GM23338 (cell line): ENCODE measurements at regions not wholly inside any gene's neighbourhood (a gene's known extent, or its start where the extent isn't known, plus 50 kb on each side); places are given as distances from the start of the nearest gene placed in this dataset.

Source experiments
- ATAC-seq: fragments of 200-7000 bp; cut with Tn5 transposase; 3 replicates; pipeline ENCODE4 v1.9.1; 2020
- DNase-seq: peaks from one replicate; pipeline ENCODE4 v3.0.0-alpha.2; 2015; ENCODE audit warnings: low spot score
- H2AFZ ChIP-seq: fragments of 200-600 bp; sonication (generic); 2 replicates; pipeline ENCODE4 v1.8.0; 2016; ENCODE audit warnings: antibody characterized with exemption, mild to moderate bottlenecking, moderate library complexity
- H3F3A ChIP-seq: fragments of 200-600 bp; sonication (generic); replicated peaks from 2 replicates; pipeline ENCODE4 v1.8.0; 2017; ENCODE audit warnings: antibody characterized with exemption, mixed run types, low read depth
- H3K27ac ChIP-seq: fragments of 200-600 bp; sonication (generic); 2 replicates; pipeline ENCODE4 v1.6.1; 2016; ENCODE audit warnings: low read depth
- H3K27me3 ChIP-seq: fragments of 200-600 bp; sonication (generic); 2 replicates; pipeline ENCODE4 v1.8.0; 2016; ENCODE audit warnings: mild to moderate bottlenecking, mixed run types, moderate library complexity; ENCODE audit not compliant: insufficient read depth
- H3K36me3 ChIP-seq: fragments of 200-600 bp; sonication (generic); 2 replicates; pipeline ENCODE4 v1.8.0; 2016; ENCODE audit warnings: mild to moderate bottlenecking; ENCODE audit not compliant: insufficient read depth
- H3K4me1 ChIP-seq: fragments of 200-600 bp; sonication (generic); 2 replicates; pipeline ENCODE4 v1.8.0; 2016; ENCODE audit warnings: mild to moderate bottlenecking, moderate library complexity; ENCODE audit not compliant: insufficient read depth
- H3K4me2 ChIP-seq: fragments of 200-600 bp; sonication (generic); 2 replicates; pipeline ENCODE4 v1.7.1; 2017; ENCODE audit warnings: mixed run types
- H3K4me3 ChIP-seq: fragments of 200-600 bp; sonication (generic); 2 replicates; pipeline ENCODE4 v1.6.1; 2016; ENCODE audit warnings: mixed run types
- H3K79me2 ChIP-seq: fragments of 200-600 bp; sonication (generic); replicated peaks from 2 replicates; pipeline ENCODE4 v1.8.0; 2017; ENCODE audit warnings: mild to moderate bottlenecking; ENCODE audit not compliant: insufficient read depth
- H3K9me2 ChIP-seq: fragments of 200-600 bp; sonication (generic); 2 replicates; pipeline ENCODE4 v1.8.0; 2017; ENCODE audit not compliant: insufficient read depth
- H4K20me1 ChIP-seq: fragments of 200-600 bp; sonication (generic); replicated peaks from 2 replicates; pipeline ENCODE4 v1.8.0; 2017; ENCODE audit warnings: mild to moderate bottlenecking; ENCODE audit not compliant: insufficient read depth
- H3K27ac Mint-ChIP-seq: 2 replicates; pipeline ENCODE4 v1.8.0; 2020; ENCODE audit warnings: inconsistent platforms, mild to moderate bottlenecking, moderate library complexity, mixed read lengths
- H3K27me3 Mint-ChIP-seq: 3 replicates; pipeline ENCODE4 v1.8.0; 2022; ENCODE audit warnings: low read depth, mild to moderate bottlenecking, moderate library complexity, mixed read lengths, inconsistent platforms; ENCODE audit not compliant: insufficient read depth, poor library complexity
- H3K36me3 Mint-ChIP-seq: 3 replicates; pipeline ENCODE4 v1.8.0; 2021; ENCODE audit warnings: low read depth, mild to moderate bottlenecking, inconsistent platforms, moderate library complexity, mixed read lengths
- H3K4me1 Mint-ChIP-seq: 3 replicates; pipeline ENCODE4 v1.8.0; 2020; ENCODE audit warnings: mild to moderate bottlenecking, inconsistent platforms, mixed read lengths
- H3K4me3 Mint-ChIP-seq: 3 replicates; pipeline ENCODE4 v1.8.0; 2021; ENCODE audit warnings: moderate library complexity, mild to moderate bottlenecking, inconsistent platforms, mixed read lengths
- H3K9me3 Mint-ChIP-seq: 3 replicates; pipeline ENCODE4 v1.8.0; 2020; ENCODE audit warnings: moderate library complexity, mild to moderate bottlenecking, inconsistent platforms, mixed read lengths
- CREB1 ChIP-seq: fragments of 250-450 bp; sonication (Bioruptor Pico); IDR thresholded peaks from 2 replicates; pipeline ENCODE4 v1.5.0; 2020; ENCODE audit warnings: low read depth, mild to moderate bottlenecking, moderate library complexity
- EZH2 ChIP-seq: fragments of 200-600 bp; sonication (generic); IDR thresholded peaks from one replicate; pipeline ENCODE4 v1.8.0; 2017; ENCODE audit warnings: antibody characterized with exemption, mild to moderate bottlenecking, low read depth; ENCODE audit not compliant: unreplicated experiment
- EZH2phosphoT487 ChIP-seq: fragments of 200-600 bp; sonication (generic); IDR thresholded peaks from one replicate; pipeline ENCODE4 v1.8.1; 2018; ENCODE audit warnings: antibody characterized with exemption; ENCODE audit not compliant: unreplicated experiment
- JUNB ChIP-seq: IDR thresholded peaks from one replicate; pipeline ENCODE4 v1.6.1; 2016; ENCODE audit warnings: antibody characterized with exemption; ENCODE audit not compliant: unreplicated experiment
- NANOG ChIP-seq: IDR thresholded peaks from 2 replicates; pipeline ENCODE4 v1.6.1; 2016; ENCODE audit warnings: antibody characterized with exemption, borderline replicate concordance
- POLR2AphosphoS5 ChIP-seq: IDR thresholded peaks from 2 replicates; pipeline ENCODE4 v1.6.1; 2016; ENCODE audit warnings: antibody characterized with exemption, low read depth
- STAT1 ChIP-seq: IDR thresholded peaks from one replicate; pipeline ENCODE4 v1.6.1; 2016; ENCODE audit warnings: antibody characterized with exemption; ENCODE audit not compliant: unreplicated experiment
- ZNF114 ChIP-seq: fragments of 250-450 bp; sonication (Bioruptor Pico); IDR thresholded peaks from 2 replicates; pipeline ENCODE4 v1.5.0; 2020; ENCODE audit warnings: mild to moderate bottlenecking, moderate library complexity
- ZNF331 ChIP-seq: fragments of 250-450 bp; sonication (Bioruptor Pico); IDR thresholded peaks from 2 replicates; pipeline ENCODE4 v1.5.0; 2020; ENCODE audit warnings: low read depth, mild to moderate bottlenecking, moderate library complexity
- TF ChIP-seq, protein P1 (sequence below): IDR thresholded peaks from one replicate; pipeline ENCODE4 v1.6.1; 2018; ENCODE audit warnings: antibody characterized with exemption; ENCODE audit not compliant: unreplicated experiment
- TF ChIP-seq, protein P2 (sequence below): fragments of 250-450 bp; sonication (Bioruptor Pico); IDR thresholded peaks from 2 replicates; pipeline ENCODE4 v1.5.0; 2020; ENCODE audit warnings: mild to moderate bottlenecking, moderate library complexity
- TF ChIP-seq, protein P3 (sequence below): IDR thresholded peaks from 2 replicates; pipeline ENCODE4 v1.6.1; 2016; ENCODE audit warnings: antibody characterized with exemption
- TF ChIP-seq, protein P4 (sequence below), 2 experiments: fragments of 200-600 bp in 1 of 2; sonication (generic) in 1 of 2; conservative IDR thresholded peaks; 2 replicates each; pipeline versions ENCODE4 v1.5.1 to v1.6.1; 2016 to 2017; ENCODE audit warnings: antibody characterized with exemption in 2 of 2, low read depth in 2 of 2, mild to moderate bottlenecking in 2 of 2, moderate library complexity in 1 of 2

DNA sequence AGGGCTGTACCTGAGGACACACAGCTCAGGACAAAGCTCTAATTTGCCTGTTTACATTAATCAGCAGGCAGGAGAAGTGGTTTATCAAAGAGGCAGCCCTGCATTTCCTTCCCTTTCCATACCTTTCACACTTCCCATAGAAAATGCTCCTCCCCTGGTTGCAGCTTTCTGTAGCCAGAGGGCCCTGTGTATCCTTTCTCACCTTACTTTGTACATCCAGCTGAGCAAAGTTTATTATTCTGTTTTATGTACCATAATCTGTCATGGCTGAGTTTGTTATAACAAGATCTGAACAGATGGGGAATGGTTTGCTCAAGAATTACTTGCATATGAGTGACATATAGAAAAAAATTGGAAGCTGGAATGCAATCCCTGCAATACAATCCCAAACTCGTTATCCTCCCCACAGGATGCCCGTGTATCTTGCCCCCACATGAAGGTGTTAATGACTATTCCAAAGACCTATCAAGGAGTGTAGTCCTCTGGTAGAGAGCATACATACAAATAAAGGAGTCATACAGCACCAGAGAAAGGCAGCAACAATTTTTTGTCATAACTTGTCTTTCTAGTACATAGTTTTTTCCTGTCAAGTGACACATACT is 1025.8 kb upstream of the KLHL29 start:
- no peaks in the 10 kb centered on the region for H3K9me2 ChIP-seq
- H3K27ac ChIP-seq, result no peak overlapping the region
- no peaks in the 10 kb centered on the region for H3K27me3 ChIP-seq
- H3K79me2 ChIP-seq, result no peaks in the 10 kb centered on the region
- no peak overlapping the region for H3K27ac Mint-ChIP-seq
- no peak overlapping the region for H3K4me3 ChIP-seq
- TF ChIP-seq, protein P1, sequence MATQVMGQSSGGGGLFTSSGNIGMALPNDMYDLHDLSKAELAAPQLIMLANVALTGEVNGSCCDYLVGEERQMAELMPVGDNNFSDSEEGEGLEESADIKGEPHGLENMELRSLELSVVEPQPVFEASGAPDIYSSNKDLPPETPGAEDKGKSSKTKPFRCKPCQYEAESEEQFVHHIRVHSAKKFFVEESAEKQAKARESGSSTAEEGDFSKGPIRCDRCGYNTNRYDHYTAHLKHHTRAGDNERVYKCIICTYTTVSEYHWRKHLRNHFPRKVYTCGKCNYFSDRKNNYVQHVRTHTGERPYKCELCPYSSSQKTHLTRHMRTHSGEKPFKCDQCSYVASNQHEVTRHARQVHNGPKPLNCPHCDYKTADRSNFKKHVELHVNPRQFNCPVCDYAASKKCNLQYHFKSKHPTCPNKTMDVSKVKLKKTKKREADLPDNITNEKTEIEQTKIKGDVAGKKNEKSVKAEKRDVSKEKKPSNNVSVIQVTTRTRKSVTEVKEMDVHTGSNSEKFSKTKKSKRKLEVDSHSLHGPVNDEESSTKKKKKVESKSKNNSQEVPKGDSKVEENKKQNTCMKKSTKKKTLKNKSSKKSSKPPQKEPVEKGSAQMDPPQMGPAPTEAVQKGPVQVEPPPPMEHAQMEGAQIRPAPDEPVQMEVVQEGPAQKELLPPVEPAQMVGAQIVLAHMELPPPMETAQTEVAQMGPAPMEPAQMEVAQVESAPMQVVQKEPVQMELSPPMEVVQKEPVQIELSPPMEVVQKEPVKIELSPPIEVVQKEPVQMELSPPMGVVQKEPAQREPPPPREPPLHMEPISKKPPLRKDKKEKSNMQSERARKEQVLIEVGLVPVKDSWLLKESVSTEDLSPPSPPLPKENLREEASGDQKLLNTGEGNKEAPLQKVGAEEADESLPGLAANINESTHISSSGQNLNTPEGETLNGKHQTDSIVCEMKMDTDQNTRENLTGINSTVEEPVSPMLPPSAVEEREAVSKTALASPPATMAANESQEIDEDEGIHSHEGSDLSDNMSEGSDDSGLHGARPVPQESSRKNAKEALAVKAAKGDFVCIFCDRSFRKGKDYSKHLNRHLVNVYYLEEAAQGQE, result no peak
- no peak for TF ChIP-seq EZH2
- TF ChIP-seq, protein P2, sequence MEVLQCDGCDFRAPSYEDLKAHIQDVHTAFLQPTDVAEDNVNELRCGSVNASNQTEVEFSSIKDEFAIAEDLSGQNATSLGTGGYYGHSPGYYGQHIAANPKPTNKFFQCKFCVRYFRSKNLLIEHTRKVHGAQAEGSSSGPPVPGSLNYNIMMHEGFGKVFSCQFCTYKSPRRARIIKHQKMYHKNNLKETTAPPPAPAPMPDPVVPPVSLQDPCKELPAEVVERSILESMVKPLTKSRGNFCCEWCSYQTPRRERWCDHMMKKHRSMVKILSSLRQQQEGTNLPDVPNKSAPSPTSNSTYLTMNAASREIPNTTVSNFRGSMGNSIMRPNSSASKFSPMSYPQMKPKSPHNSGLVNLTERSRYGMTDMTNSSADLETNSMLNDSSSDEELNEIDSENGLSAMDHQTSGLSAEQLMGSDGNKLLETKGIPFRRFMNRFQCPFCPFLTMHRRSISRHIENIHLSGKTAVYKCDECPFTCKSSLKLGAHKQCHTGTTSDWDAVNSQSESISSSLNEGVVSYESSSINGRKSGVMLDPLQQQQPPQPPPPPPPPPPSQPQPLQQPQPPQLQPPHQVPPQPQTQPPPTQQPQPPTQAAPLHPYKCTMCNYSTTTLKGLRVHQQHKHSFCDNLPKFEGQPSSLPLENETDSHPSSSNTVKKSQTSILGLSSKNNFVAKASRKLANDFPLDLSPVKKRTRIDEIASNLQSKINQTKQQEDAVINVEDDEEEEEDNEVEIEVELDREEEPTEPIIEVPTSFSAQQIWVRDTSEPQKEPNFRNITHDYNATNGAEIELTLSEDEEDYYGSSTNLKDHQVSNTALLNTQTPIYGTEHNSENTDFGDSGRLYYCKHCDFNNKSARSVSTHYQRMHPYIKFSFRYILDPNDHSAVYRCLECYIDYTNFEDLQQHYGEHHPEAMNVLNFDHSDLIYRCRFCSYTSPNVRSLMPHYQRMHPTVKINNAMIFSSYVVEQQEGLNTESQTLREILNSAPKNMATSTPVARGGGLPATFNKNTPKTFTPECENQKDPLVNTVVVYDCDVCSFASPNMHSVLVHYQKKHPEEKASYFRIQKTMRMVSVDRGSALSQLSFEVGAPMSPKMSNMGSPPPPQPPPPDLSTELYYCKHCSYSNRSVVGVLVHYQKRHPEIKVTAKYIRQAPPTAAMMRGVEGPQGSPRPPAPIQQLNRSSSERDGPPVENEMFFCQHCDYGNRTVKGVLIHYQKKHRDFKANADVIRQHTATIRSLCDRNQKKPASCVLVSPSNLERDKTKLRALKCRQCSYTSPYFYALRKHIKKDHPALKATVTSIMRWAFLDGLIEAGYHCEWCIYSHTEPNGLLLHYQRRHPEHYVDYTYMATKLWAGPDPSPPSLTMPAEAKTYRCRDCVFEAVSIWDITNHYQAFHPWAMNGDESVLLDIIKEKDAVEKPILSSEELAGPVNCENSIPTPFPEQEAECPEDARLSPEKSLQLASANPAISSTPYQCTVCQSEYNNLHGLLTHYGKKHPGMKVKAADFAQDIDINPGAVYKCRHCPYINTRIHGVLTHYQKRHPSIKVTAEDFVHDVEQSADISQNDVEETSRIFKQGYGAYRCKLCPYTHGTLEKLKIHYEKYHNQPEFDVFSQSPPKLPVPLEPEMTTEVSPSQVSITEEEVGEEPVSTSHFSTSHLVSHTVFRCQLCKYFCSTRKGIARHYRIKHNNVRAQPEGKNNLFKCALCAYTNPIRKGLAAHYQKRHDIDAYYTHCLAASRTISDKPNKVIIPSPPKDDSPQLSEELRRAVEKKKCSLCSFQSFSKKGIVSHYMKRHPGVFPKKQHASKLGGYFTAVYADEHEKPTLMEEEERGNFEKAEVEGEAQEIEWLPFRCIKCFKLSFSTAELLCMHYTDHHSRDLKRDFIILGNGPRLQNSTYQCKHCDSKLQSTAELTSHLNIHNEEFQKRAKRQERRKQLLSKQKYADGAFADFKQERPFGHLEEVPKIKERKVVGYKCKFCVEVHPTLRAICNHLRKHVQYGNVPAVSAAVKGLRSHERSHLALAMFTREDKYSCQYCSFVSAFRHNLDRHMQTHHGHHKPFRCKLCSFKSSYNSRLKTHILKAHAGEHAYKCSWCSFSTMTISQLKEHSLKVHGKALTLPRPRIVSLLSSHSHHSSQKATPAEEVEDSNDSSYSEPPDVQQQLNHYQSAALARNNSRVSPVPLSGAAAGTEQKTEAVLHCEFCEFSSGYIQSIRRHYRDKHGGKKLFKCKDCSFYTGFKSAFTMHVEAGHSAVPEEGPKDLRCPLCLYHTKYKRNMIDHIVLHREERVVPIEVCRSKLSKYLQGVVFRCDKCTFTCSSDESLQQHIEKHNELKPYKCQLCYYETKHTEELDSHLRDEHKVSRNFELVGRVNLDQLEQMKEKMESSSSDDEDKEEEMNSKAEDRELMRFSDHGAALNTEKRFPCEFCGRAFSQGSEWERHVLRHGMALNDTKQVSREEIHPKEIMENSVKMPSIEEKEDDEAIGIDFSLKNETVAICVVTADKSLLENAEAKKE (CRISPR knock-in tag), result no peak
- TF ChIP-seq JUNB, result no peak
- TF ChIP-seq NANOG, result no peak
- TF ChIP-seq, protein P3, sequence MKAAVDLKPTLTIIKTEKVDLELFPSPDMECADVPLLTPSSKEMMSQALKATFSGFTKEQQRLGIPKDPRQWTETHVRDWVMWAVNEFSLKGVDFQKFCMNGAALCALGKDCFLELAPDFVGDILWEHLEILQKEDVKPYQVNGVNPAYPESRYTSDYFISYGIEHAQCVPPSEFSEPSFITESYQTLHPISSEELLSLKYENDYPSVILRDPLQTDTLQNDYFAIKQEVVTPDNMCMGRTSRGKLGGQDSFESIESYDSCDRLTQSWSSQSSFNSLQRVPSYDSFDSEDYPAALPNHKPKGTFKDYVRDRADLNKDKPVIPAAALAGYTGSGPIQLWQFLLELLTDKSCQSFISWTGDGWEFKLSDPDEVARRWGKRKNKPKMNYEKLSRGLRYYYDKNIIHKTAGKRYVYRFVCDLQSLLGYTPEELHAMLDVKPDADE, result no peak
- TF ChIP-seq ZNF331 (CRISPR knock-in tag), result no peak
- no peak for TF ChIP-seq ZNF114 (CRISPR knock-in tag)
- TF ChIP-seq STAT1, result no peak
- no peak for TF ChIP-seq EZH2phosphoT487
- TF ChIP-seq POLR2AphosphoS5, result no peak
- TF ChIP-seq CREB1 (CRISPR knock-in tag), result no peak
- TF ChIP-seq, protein P4, sequence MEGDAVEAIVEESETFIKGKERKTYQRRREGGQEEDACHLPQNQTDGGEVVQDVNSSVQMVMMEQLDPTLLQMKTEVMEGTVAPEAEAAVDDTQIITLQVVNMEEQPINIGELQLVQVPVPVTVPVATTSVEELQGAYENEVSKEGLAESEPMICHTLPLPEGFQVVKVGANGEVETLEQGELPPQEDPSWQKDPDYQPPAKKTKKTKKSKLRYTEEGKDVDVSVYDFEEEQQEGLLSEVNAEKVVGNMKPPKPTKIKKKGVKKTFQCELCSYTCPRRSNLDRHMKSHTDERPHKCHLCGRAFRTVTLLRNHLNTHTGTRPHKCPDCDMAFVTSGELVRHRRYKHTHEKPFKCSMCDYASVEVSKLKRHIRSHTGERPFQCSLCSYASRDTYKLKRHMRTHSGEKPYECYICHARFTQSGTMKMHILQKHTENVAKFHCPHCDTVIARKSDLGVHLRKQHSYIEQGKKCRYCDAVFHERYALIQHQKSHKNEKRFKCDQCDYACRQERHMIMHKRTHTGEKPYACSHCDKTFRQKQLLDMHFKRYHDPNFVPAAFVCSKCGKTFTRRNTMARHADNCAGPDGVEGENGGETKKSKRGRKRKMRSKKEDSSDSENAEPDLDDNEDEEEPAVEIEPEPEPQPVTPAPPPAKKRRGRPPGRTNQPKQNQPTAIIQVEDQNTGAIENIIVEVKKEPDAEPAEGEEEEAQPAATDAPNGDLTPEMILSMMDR (conservative IDR thresholded peaks at IDR 0.05; ENCODE audit: low read depth in 2 of 2), result no peak
- H3K4me3 Mint-ChIP-seq, result no peak overlapping the region
- no peak for DNase-seq
- H3K4me1 ChIP-seq, result no peaks in the 10 kb centered on the region
- H3K4me2 ChIP-seq, result no peak overlapping the region
- no peak for ATAC-seq
- no peak overlapping the region for H2AFZ ChIP-seq
- H3K36me3 Mint-ChIP-seq, result no peaks in the 10 kb centered on the region
- no peaks in the 10 kb centered on the region for H3K27me3 Mint-ChIP-seq
- no peaks in the 10 kb centered on the region for H4K20me1 ChIP-seq
- H3K36me3 ChIP-seq, result no peaks in the 10 kb centered on the region
- peaks cover 20% of the 10 kb centered on the region for H3K4me1 Mint-ChIP-seq
- no peaks in the 10 kb centered on the region for H3K9me3 Mint-ChIP-seq
- H3F3A ChIP-seq, result no peaks in the 10 kb centered on the region
